ENCODE measurements at regions not wholly inside any gene's neighbourhood (a gene's known extent, or its start where the extent isn't known, plus 50 kb on each side); places are given as distances from the start of the nearest gene placed in this dataset.

DNA sequence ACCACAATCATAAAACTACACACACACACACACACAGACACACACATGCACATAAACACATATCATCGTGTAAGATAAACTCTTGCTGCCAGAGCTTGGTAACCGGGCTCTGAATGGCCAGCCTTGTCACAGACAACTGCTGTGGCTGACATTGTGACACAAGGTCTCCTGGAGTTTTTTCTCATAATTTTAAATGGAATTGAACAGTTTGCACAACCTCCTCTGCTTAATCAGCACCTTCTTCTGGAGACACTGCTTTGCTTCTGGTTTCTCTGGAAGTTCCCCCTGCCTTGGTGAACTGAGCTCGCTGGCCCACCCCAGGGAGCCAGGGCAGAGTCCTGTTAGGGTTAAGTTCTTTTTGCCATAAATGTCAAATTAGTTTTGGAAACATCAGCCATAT, 115.4 kb downstream of the UTP18 start:
- Histone ChIP-seq H3K4me3 (ENCODE audit: low read length in 2 of 2) (no peak overlapping the region), H3K9me3 (ENCODE audit: control insufficient read depth, low read length) (peaks cover 1% of the 10 kb centered on the region), H3K27me3 (ENCODE audit: control insufficient read depth in 1 of 2, insufficient read depth in 2 of 2, low read length in 1 of 2) (no peaks in the 10 kb centered on the region), H3K4me1 (ENCODE audit: control insufficient read depth in 1 of 2, insufficient read depth in 2 of 2, low read length in 2 of 2) (no peaks in the 10 kb centered on the region), H3K27ac (ENCODE audit: low read depth in 1 of 2, low read length in 2 of 2) (no peak overlapping the region), H3K36me3 (ENCODE audit: control insufficient read depth in 1 of 2, insufficient read depth in 2 of 2, low read length in 1 of 2) (no peaks in the 10 kb centered on the region)
- DNase-seq (no peak), ATAC-seq (ENCODE audit: low FRiP score) (no peak)
- WGBS, 2 donors: 84% methylated on average over 3 of the region's 3 CpGs
- intact Hi-C loops (cut with DNase I): no loop called here

DNA sequence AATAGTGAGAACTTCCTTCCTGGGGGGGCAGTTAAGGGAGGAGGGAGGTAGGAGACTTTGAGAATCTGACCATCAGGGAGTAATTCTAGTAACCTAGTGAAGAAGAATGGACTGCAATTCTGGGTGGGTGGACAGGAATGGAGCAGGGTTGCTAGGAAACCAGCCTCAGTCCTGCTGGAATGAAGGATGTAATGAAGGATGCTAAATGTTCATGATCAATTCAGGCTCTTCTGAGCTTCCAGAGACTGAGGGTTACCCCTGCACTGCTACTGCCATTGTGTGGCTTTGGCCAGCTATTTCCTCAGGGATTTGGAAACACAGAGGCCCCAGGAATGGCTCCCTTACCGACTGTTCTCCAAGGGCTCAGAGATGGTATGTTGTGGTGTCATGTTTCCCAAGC, 116.4 kb downstream of the UTP18 start:
- no peaks in the 10 kb centered on the region for H3K4me1 ChIP-seq (ENCODE audit: control insufficient read depth in 1 of 2, insufficient read depth in 2 of 2, low read length in 2 of 2)
- peaks cover 1% of the 10 kb centered on the region for H3K9me3 ChIP-seq (ENCODE audit: control insufficient read depth, low read length)
- H3K27ac ChIP-seq (ENCODE audit: low read depth in 1 of 2, low read length in 2 of 2): no peak overlapping the region
- ATAC-seq (ENCODE audit: low FRiP score): no peak
- H3K27me3 ChIP-seq (ENCODE audit: control insufficient read depth in 1 of 2, insufficient read depth in 2 of 2, low read length in 1 of 2): no peaks in the 10 kb centered on the region
- no peak overlapping the region for H3K4me3 ChIP-seq (ENCODE audit: low read length in 2 of 2)
- WGBS, 2 donors: 68 to 69% methylated on average over 1 of the region's 1 CpG
- H3K36me3 ChIP-seq (ENCODE audit: control insufficient read depth in 1 of 2, insufficient read depth in 2 of 2, low read length in 1 of 2): no peaks in the 10 kb centered on the region
- DNase-seq: no peak
- intact Hi-C loops (cut with DNase I): no loop called here

DNA sequence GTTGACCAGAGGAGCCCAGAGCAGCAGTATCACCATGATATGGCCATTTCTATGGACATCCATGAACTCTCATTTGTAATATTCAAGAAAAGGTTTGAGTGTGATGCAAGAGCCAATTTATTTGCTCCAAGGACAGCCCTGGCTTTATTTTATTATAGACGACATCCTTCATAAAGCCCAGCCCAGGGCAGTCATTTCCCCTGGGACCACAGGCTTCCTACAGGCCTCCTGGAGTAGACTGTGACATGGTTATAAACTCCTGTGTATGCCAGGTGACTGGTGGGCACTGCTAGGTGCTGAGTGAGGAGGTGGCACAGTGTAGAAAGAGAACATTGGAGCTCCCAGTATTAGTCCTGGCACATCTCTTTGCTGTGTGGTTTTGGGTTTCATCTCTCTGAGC, 120.9 kb downstream of the UTP18 start:
- no peak for ATAC-seq (ENCODE audit: low FRiP score)
- intact Hi-C loops (cut with DNase I): no loop called here
- Histone ChIP-seq H3K27ac (ENCODE audit: low read depth in 1 of 2, low read length in 2 of 2) (no peak overlapping the region), H3K9me3 (ENCODE audit: control insufficient read depth, low read length) (no peaks in the 10 kb centered on the region), H3K36me3 (ENCODE audit: control insufficient read depth in 1 of 2, insufficient read depth in 2 of 2, low read length in 1 of 2) (no peaks in the 10 kb centered on the region), H3K4me1 (ENCODE audit: control insufficient read depth in 1 of 2, insufficient read depth in 2 of 2, low read length in 2 of 2) (no peaks in the 10 kb centered on the region), H3K4me3 (ENCODE audit: low read length in 2 of 2) (no peak overlapping the region), H3K27me3 (ENCODE audit: control insufficient read depth in 1 of 2, insufficient read depth in 2 of 2, low read length in 1 of 2) (no peaks in the 10 kb centered on the region)
- DNase-seq: no peak
- 29 to 39% methylated on average over 1 of the region's 1 CpG for WGBS, 2 donors

DNA sequence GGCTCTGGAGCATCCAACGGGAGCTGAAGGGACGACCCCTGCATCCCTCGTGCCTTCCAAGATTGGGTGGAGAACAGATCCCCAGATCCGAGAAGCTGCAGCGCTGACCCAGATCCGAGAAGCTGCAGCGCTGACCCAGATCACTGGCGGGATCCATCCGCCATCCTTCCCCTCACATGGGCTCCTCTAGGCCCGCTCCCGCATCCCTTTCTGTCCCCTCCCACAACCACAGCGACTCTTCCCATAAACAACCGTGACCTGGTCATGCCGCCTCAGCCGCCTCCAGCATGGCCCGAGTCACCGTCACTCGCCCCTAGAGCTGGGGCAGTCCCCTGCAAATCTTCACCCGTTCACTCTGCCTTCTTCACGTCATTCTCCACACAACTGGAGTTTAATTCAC, 124.9 kb downstream of the UTP18 start:
- H3K27ac ChIP-seq (ENCODE audit: low read depth in 1 of 2, low read length in 2 of 2): no peak overlapping the region
- H3K4me1 ChIP-seq (ENCODE audit: control insufficient read depth in 1 of 2, insufficient read depth in 2 of 2, low read length in 2 of 2): no peaks in the 10 kb centered on the region
- no peaks in the 10 kb centered on the region for H3K27me3 ChIP-seq (ENCODE audit: control insufficient read depth in 1 of 2, insufficient read depth in 2 of 2, low read length in 1 of 2)
- no peaks in the 10 kb centered on the region for H3K9me3 ChIP-seq (ENCODE audit: control insufficient read depth, low read length)
- DNase-seq (no peak), ATAC-seq (ENCODE audit: low FRiP score) (no peak)
- H3K4me3 ChIP-seq (ENCODE audit: low read length in 2 of 2): no peak overlapping the region
- 81 to 90% methylated on average over 20 of the region's 20 CpGs for WGBS, 2 donors
- H3K36me3 ChIP-seq (ENCODE audit: control insufficient read depth in 1 of 2, insufficient read depth in 2 of 2, low read length in 1 of 2): no peaks in the 10 kb centered on the region
- intact Hi-C loops (cut with DNase I): no loop called here

DNA sequence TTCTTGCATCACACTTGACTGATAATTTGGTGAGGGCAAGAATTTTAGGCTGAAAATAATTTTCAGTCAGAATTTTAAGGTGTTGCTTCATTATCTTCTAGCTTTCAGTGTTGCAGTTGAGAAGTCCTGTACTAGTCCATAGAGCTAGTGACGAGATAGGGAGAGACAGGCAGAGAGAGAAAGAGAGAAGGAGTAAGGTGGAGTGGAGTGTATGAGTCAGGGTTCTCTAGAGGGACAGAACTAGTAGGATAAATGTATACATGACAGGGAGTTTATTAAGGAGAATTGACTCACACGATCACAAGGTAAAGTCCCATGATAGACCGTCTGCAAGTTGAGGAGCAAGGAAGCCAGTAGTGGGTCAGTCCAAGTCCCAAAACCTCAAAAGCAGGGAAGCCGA, 127.2 kb downstream of the UTP18 start:
- ATAC-seq (ENCODE audit: low FRiP score) (no peak), DNase-seq (no peak)
- H3K27me3 ChIP-seq (ENCODE audit: control insufficient read depth in 1 of 2, insufficient read depth in 2 of 2, low read length in 1 of 2): no peaks in the 10 kb centered on the region
- WGBS, 2 donors: 77 to 84% methylated on average over 4 of the region's 4 CpGs
- no peak overlapping the region for H3K4me3 ChIP-seq (ENCODE audit: low read length in 2 of 2)
- peaks cover 1% of the 10 kb centered on the region for H3K9me3 ChIP-seq (ENCODE audit: control insufficient read depth, low read length)
- no peaks in the 10 kb centered on the region for H3K4me1 ChIP-seq (ENCODE audit: control insufficient read depth in 1 of 2, insufficient read depth in 2 of 2, low read length in 2 of 2)
- intact Hi-C loops (cut with DNase I): no loop called here
- no peaks in the 10 kb centered on the region for H3K36me3 ChIP-seq (ENCODE audit: control insufficient read depth in 1 of 2, insufficient read depth in 2 of 2, low read length in 1 of 2)
- no peak overlapping the region for H3K27ac ChIP-seq (ENCODE audit: low read depth in 1 of 2, low read length in 2 of 2)

DNA sequence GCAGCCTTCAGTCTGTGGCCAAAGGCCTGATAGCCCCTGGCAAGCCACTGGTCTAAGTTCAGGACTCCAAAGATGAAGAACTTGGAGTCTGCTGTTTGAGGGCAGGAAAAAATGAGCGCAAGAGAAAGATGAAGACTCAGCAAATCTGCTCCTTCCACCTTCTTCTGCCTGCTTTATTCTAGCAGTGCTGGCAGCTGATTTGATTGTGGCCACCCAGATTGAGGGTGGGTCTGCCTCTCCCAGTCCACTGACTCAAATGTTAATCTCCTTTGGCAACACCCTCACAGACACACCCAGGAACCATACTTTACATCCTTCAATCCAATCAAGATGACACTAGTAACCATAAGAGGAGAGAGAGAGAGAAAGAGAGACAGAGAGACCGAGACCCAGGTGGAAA, 127.6 kb downstream of the UTP18 start:
- DNase-seq (no peak), ATAC-seq (ENCODE audit: low FRiP score) (no peak)
- H3K27me3 ChIP-seq (ENCODE audit: control insufficient read depth in 1 of 2, insufficient read depth in 2 of 2, low read length in 1 of 2): no peaks in the 10 kb centered on the region
- H3K27ac ChIP-seq (ENCODE audit: low read depth in 1 of 2, low read length in 2 of 2): no peak overlapping the region
- H3K4me1 ChIP-seq (ENCODE audit: control insufficient read depth in 1 of 2, insufficient read depth in 2 of 2, low read length in 2 of 2): no peaks in the 10 kb centered on the region
- H3K36me3 ChIP-seq (ENCODE audit: control insufficient read depth in 1 of 2, insufficient read depth in 2 of 2, low read length in 1 of 2): no peaks in the 10 kb centered on the region
- intact Hi-C loops (cut with DNase I): no loop called here
- 87 to 94% methylated on average over 2 of the region's 2 CpGs for WGBS, 2 donors
- no peak overlapping the region for H3K4me3 ChIP-seq (ENCODE audit: low read length in 2 of 2)
- H3K9me3 ChIP-seq (ENCODE audit: control insufficient read depth, low read length): peaks cover 1% of the 10 kb centered on the region

DNA sequence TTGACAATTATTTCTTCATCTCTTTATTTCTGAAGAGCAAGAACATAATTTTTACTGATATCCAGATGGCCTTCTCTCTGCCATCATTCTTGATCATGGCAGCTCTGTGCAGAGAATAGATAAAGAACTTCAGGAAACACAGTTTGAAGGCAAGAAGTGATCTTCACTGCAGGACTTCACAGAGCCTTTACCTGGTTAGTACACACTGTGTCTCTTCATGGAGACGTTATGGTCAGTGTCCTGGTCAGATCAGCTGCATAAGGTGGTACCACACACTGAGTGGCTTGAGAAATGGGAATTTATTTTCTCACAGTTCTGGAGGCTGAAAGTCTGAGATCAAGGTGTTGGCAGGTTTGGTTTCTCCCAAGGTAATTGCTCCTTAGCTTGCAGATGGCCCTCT, 129.5 kb downstream of the UTP18 start:
- Histone ChIP-seq H3K9me3 (ENCODE audit: control insufficient read depth, low read length) (peaks cover 1% of the 10 kb centered on the region), H3K27ac (ENCODE audit: low read depth in 1 of 2, low read length in 2 of 2) (no peak overlapping the region), H3K4me1 (ENCODE audit: control insufficient read depth in 1 of 2, insufficient read depth in 2 of 2, low read length in 2 of 2) (no peaks in the 10 kb centered on the region), H3K36me3 (ENCODE audit: control insufficient read depth in 1 of 2, insufficient read depth in 2 of 2, low read length in 1 of 2) (no peaks in the 10 kb centered on the region), H3K4me3 (ENCODE audit: low read length in 2 of 2) (no peak overlapping the region), H3K27me3 (ENCODE audit: control insufficient read depth in 1 of 2, insufficient read depth in 2 of 2, low read length in 1 of 2) (no peaks in the 10 kb centered on the region)
- intact Hi-C loops (cut with DNase I): no loop called here
- 71 to 77% methylated on average over 1 of the region's 1 CpG for WGBS, 2 donors
- DNase-seq (no peak), ATAC-seq (ENCODE audit: low FRiP score) (no peak)

DNA sequence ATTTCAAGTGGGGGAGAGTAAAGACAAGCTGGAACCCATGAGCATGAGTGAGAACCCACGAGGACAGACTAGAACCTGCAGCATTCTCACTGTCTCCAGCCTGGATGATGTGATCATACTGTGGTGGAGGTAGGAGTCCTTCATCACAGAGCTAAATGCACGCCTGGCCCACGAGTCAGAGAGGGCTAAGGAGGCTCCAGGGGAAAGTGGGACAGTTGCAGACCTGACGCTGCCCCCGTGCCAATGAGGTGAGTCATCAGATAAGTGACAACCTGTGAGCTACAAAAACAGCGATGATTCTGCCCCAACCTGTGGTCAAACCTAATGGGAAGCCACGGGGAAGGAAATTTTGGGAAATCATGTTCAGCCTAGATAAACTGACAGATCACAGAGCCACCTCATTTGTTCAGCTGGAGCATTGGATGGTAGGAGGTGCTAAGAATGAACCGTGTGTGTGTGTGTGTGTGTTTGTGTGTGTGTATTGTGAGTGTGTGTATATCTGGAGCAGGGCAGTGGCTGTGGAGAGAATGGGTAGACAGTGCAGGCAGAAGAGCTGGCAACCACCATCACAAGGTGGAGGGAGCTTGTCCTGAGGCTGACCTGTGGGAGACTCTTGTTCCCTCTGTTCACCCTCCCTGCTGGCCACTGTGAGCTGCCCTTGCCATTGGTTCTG, 131.8 kb downstream of the UTP18 start:
- no peak overlapping the region for H3K4me3 ChIP-seq (ENCODE audit: low read length in 2 of 2)
- DNase-seq (no peak), ATAC-seq (ENCODE audit: low FRiP score) (no peak)
- H3K36me3 ChIP-seq (ENCODE audit: control insufficient read depth in 1 of 2, insufficient read depth in 2 of 2, low read length in 1 of 2): no peaks in the 10 kb centered on the region
- H3K27me3 ChIP-seq (ENCODE audit: control insufficient read depth in 1 of 2, insufficient read depth in 2 of 2, low read length in 1 of 2): no peaks in the 10 kb centered on the region
- H3K27ac ChIP-seq (ENCODE audit: low read depth in 1 of 2, low read length in 2 of 2): no peak overlapping the region
- no peaks in the 10 kb centered on the region for H3K4me1 ChIP-seq (ENCODE audit: control insufficient read depth in 1 of 2, insufficient read depth in 2 of 2, low read length in 2 of 2)
- H3K9me3 ChIP-seq (ENCODE audit: control insufficient read depth, low read length): peaks cover 1% of the 10 kb centered on the region
- 75 to 76% methylated on average over 8 of the region's 8 CpGs for WGBS, 2 donors
- intact Hi-C loops (cut with DNase I): no loop called here

DNA sequence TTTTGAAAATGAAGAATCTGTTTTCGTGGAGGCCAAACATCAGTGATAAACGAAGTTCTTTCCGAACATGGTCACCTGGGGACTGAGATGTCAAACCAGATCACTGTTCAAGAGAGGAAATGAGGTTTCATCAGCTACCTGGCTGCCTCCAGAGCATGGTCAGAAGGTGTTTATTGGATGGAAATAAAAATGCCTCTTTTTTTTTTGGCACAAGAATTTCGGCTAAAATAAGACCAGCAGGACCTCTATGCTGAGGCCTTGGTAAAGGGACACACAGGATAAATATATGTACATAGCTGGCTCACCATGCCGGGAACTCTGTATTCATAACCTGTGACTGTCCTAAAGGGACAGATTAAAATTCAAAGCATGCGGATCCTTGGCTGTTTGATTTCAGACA, 135.3 kb downstream of the UTP18 start:
- Histone ChIP-seq H3K4me3 (ENCODE audit: low read length in 2 of 2) (no peak overlapping the region), H3K9me3 (ENCODE audit: control insufficient read depth, low read length) (peaks cover 3% of the 10 kb centered on the region), H3K27me3 (ENCODE audit: control insufficient read depth in 1 of 2, insufficient read depth in 2 of 2, low read length in 1 of 2) (no peaks in the 10 kb centered on the region), H3K27ac (ENCODE audit: low read depth in 1 of 2, low read length in 2 of 2) (no peak overlapping the region), H3K36me3 (ENCODE audit: control insufficient read depth in 1 of 2, insufficient read depth in 2 of 2, low read length in 1 of 2) (no peaks in the 10 kb centered on the region), H3K4me1 (ENCODE audit: control insufficient read depth in 1 of 2, insufficient read depth in 2 of 2, low read length in 2 of 2) (no peaks in the 10 kb centered on the region)
- no peak for ATAC-seq (ENCODE audit: low FRiP score)
- WGBS, 2 donors: 77% methylated on average over 6 of the region's 6 CpGs
- DNase-seq: no peak
- intact Hi-C loops (cut with DNase I): no loop called here

Measured in aorta (tissue), 5 donors.